Right lobe of liver (tissue), 4 donors: ENCODE measurements at regions not wholly inside any gene's neighbourhood (a gene's known extent, or its start where the extent isn't known, plus 50 kb on each side); places are given as distances from the start of the nearest gene placed in this dataset.

Experiments
- CTCF ChIP-seq, 4 donors: fragments of 200-600 bp in 3 of 4; fragments of 450-650 bp in 1 of 4; IDR thresholded peaks; one replicate each; pipeline versions ENCODE4 v1.5.1 to v1.8.0; 2016 to 2022; ENCODE audit warnings: antibody characterized with exemption in 4 of 4, mild to moderate bottlenecking in 2 of 4
- POLR2A ChIP-seq: fragments of 450-650 bp; IDR thresholded peaks from one replicate; pipeline ENCODE4 v1.6.1; 2017; ENCODE audit warnings: antibody characterized with exemption, mild to moderate bottlenecking
- donor health status: DM: no; HTN: no; CAD: no.
- donor health status: DM: no; HTN: no; CAD: no.
- donor health status: DM: no; HTN: yes; CAD: no.

- TF ChIP-seq CTCF (IDR thresholded peaks at IDR 0.05) (no peak), POLR2A (no peak)
Observed at GRCh38 chr10:63749915-63750314, 228.7 kb downstream of the REEP3 start.
